GM19351 (cell line): ENCODE measurements at regions not wholly inside any gene's neighbourhood (a gene's known extent, or its start where the extent isn't known, plus 50 kb on each side); places are given as distances from the start of the nearest gene placed in this dataset.
"Not testable (repeated sequence)": the region's sequence is repeated elsewhere in the genome, so short reads cannot be mapped to it uniquely, and the experiment has no call there.

Source experiments
- ATAC-seq: cut with Tn5 transposase; IDR thresholded peaks from one replicate; pipeline ENCODE4 v1.9.1; 2021; ENCODE audit warnings: mild to moderate bottlenecking, moderate library complexity; ENCODE audit not compliant: unreplicated experiment

DNA sequence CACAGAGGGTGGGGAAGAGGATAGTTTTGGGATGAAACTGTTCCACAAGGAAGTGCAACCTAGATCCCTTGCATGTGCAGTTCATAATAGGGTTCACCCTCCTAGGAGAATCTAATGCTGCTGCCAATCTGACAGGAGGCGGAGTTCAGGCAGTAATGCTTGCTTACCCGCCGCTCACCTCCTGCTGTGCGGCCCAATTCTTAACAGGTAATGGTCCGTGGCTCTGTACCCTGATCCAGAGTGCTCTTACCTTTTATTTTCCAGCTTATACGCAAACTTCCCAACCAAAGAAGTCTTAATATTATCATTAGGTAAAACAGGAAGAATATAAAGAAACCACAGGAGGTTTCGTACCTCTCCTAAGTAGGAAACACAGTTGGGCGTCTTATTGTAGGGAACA lies 82.7 kb upstream of the CD302 start:
- ATAC-seq = no peak

DNA sequence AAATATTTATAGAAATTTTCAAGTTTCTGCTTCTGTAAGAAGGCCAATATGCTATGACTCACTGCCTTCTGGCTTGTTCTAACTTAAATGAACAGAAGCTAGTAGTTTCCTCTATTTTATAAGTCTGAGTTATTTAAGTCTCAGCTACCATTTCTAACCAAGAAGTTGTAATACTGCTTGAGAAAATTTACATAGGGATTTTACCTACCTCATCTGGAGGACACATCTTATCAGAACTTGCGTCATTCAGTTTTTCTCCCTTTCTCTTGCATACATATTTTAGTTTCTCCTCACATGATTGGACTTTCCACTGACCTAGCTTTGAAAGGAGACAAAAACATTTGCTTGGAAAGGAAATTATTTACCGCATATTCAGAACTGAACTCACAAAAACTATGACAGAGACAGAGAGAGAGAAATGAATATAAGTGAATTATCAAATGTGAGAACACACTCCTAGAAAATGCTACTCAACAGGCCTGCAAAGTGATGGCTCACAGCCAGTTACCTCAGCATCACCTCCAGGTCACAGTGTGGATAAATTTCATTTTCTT lies 81.1 kb upstream of the CD302 start:
- ATAC-seq = peak; percentile 85

DNA sequence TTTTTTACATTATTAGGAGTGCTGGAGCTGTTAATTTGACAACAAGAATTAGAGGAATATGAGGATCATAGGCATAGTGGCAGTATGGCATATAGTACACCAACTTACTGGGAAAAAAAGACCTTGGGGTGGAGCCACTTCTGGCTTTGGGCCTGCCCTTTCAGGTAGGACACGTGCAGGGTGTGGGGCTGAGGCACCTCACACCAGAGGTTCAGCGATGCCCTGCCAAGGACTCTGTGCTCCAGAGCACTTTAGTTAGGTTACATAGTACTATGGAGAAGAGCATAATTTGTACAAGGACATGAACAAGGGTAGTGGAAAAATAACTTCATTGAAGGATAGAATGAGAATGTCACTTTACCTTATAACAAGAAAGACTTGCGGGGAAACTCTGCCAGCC lies 77.1 kb upstream of the CD302 start:
- ATAC-seq = no peak

DNA sequence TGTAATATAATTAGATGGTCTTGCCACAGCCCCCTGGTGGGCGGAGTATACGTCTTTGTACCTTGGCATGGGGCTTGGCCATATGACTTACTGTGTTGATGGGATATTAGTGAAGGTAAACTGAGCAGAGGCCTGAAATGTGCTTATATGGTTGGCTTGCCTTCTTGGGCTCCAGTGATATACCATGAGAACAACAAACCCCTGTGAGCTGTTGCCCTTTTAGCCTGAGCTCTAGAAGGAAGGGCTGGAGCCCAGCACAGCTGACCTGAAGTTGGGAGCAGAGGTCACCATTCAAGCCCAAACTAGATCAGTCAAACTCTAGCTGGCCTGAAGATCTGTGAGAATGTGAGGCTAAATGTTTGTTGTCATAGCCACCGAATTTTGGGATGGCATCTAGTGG lies 75.2 kb upstream of the CD302 start:
- ATAC-seq = no peak

DNA sequence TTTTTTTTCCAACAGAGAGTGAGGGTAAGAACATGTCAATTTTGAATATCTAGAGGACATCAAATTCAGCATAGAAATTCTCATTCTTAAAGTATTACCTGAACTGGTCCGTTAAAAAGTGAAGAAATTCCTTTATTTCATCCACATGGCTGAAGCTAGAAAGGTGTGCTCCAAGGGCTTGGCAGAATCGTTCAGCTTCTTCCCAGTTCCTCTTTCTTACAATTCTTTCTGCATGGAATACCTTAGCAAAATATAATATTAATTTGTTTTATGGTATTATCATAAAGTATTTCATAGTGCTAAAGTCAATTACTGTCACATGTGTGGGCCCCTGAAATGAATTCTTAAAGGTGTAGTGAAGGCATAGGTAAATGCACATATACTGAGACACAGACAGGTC lies 74.3 kb upstream of the CD302 start:
- no peak for ATAC-seq

DNA sequence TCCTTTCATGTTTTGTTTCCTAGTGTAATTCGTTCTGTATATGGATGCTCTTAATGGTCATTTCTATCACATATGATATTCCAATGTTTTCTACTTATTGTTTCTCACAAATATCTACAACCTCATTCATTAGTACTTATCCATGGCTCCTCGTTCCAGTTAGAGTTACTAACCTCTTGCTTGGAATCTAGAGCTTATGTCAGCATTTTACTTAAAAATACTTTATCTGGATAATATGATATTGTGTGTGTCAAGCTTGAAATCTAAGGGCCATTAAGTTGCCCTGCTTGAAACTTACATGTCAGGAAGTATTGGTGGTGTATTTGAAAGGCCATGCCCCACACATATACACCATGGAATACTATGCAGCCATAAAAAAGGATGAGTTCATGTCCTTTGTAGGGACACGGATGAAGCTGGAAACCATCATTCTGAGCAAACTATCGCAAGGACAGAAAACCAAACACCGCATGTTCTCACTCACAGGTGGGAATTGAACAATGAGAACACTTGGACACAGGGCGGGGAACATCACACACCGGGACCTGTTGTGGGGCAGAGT lies 70.7 kb upstream of the CD302 start:
- not testable (repeated sequence) for ATAC-seq

DNA sequence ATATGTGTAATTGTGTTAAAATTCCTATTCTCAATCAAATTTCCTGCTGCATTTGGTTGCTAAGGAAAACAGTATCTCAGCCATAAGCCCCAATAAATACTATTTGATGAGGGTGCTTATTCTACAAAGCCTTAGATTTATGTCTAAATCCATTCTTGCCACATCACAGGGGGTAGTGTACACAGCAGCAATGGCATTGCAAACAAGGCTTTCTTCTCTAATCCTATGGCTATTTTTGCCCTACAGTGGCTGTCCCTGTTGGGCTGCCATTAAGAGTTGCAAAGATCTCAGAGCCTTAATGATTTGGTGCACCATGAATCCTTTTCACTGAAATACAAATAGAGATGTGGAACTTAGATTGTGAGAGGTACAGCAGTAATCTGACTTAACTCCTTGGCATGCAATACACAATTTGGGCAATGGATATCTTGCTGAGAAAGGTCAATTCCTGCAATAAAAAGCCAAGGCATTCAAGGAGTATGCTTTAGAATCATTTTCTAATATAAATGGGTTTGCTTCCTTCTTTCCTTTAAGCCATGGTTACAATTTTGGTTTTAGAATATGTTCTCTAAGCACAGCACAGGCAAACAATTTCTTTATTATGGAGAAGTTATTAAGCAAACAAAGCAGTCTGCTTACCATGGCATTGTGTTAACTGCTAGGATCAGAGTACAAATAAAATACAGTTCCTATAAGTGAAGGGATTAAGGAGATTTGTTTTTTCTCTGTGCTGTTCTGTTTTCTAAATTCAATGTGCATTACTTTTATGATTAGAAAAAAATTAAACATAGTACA lies 69.8 kb upstream of the CD302 start:
- no peak for ATAC-seq

DNA sequence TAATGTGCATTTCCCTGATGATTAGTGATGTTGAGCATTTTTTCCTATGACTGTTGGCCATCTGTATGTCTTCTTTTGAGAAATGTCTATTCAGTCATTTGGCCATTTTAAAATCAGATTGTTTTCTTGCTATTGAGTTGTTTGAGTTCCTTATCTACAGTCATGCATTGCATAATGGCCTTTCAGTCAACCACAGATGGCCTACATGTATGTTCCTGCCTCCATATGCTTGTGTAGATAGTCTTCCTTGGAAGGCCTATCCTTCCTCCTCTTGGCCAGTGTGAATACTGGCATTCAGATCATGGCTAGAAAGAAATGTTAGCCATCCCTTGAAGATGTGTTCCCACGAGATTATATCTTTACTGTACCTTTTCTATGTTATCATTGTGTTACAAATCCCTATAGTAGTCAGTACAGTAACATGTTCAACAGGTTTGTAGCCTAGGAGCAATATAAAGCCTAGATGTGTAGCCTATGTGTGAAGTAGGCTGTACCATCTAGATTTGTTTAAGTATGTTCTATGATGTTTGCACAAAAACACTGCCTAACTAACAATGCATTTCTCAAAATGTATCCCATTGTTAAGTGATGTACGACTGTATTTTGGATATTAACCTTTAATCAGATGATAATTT lies 65.6 kb upstream of the CD302 start:
- no peak for ATAC-seq

DNA sequence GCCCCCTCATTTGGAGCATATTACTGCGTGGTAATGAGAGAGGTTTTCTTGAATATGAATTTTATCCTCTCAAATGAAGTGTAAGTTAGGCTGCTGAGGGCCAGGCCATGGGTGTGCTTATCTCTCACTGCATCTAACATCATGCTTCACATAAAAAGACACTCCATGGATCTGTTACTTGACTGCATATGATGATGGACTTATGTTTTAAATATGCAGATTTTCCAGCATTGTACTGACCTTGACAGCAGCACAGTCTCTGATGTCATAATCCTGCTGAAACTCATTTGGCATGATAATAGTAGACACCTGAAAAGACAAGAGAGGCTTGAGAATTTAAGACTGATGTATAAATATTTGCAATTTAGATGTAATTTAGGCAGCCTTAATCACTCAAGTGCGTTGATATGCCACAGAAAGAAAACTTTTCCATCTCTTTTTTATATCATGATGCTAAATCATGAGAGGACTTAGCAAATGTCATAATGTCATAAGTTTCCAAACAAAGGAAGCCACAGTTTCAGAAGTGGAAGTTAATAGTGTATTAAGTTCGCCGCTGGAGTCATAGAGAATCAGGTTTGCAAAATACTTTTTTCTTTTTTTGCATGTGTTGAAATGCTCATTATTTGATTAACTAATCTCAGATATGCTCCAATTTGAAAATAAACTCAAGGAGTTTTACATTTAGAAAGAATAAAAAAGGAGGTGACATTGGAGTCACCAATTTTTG lies 62.7 kb upstream of the CD302 start:
- no peak for ATAC-seq

DNA sequence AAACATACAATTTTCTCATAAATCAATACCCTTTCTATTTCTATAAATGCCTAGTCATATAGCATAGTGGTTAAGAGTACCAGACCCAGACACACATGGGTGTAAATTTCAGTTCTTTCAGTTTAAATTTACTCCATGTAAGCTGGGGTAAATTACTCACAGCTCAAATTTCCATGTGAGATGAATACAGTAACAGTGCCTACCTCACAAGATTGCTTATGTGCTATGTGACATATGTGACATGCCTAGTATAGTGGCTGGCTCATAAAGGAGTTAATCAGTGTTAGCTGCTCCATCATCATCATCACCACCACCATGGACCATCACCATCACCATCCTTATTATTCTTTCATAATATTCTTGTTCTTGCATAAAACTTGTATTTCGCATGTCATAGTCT lies 61.6 kb upstream of the CD302 start:
- no peak for ATAC-seq

DNA sequence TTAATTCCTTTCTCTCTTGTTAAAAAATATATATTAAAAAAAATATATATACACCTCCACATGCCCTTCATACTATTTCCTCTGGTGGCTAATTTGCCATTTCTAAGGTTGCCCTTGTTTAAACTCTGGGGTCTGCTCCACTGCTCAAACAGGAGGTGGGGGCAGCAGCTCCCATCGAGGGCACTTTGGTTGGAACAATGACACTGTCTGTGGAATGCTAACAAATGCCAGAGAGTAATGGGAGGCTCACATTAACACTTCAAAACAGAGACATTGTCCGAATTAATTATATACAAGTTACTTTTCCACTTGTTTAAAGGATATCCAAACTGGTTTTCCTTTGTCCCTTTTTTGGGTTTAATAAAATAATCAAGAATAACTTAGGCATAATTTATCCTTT lies 58.8 kb upstream of the CD302 start:
- no peak for ATAC-seq

DNA sequence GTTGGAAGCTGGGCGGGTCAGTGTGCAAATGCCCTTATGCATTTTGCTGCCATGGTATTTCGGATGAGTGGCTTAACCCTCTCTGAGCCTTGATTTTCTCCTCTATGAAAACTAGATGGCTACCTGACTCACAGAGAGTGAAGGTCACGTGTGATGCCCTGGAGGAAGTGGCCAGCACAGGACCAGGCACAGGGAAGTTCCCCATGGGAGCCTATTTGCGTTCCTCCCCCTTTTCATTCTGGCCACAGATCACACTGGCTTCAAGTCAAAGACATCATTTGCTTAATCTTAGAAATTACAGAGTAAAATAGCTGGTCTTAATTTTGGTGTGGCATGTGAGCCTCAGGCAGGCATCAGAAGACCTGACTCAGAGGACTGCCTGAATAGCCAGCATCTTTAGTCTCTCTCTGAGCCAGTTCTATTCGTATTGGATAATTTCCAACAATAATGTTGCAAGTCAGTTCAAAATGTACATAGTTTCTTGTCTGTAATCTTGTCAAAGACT lies 57.6 kb upstream of the CD302 start:
- ATAC-seq = no peak

DNA sequence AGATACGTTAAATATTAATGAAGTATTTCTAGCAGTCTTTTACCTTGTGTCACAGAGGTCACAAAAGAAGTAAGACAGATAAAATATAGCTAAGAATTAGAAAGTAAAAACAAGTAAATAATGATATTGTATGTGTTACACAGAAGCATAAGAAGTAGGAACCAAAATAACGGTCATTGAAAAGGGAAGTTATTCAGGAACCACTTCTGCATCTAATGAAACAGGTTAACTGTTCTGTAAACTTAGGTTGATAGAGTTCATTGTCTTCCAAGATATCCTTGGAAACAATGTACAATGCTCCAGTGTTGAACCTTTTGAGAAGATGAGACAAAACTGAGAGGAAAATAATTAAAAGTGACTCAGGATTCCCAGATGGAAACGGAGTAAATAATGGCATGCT lies 57.1 kb upstream of the CD302 start:
- no peak for ATAC-seq

DNA sequence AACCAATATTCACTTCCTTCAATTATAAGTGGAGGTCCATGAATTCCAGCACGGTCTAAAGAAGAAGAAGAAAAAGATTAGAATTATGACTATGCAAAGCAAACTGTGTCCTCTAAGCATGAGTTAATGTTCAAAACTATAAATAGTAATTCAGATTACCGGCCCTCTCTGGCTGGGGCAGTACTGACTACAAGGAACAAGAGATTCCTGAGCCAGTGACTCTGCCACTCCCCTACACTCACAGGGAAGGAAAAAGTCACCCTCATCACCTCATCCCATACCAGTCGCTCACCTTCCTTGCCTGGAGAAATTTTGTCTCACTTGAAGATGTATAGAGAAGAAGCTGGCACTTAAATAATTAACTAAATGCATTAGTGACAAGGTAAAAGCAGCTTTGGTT lies 56.5 kb upstream of the CD302 start:
- ATAC-seq = no peak

DNA sequence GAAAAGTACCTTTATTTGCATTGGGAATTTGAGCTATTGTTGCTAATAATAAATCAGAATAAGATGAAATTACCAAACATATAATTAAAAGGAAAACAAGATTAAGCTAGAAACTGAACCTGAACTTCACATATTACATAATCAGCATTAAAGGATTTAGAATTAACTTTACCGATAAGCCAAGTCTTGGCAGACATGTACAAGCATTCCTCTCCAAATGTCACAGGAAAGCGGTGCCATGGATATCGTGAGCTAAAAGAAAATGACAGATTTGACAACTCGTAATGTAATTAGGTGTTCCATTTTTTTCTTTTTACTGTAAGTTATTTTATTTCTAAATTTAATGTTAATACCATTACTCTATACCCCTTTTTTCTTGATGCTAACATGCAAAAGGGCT lies 55.1 kb upstream of the CD302 start:
- ATAC-seq = no peak

DNA sequence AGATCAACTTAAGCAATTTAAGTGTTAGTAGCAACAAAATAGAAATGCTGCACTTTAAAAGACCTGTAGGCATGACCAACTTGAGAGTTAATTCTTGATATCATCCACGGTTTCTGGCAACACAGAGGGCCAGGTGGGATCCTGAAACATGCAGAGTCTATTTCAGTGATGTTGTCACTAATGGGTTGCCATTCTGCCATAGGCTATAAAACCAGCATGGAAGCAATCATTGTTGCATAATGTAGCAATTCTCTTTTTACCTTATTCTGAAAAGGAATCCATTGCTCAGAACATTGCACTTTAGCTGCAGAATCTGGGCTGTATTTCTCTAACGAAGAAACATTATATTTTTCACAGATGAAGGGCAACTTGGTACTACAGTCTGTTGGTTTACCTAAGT lies 53.9 kb upstream of the CD302 start:
- no peak for ATAC-seq

DNA sequence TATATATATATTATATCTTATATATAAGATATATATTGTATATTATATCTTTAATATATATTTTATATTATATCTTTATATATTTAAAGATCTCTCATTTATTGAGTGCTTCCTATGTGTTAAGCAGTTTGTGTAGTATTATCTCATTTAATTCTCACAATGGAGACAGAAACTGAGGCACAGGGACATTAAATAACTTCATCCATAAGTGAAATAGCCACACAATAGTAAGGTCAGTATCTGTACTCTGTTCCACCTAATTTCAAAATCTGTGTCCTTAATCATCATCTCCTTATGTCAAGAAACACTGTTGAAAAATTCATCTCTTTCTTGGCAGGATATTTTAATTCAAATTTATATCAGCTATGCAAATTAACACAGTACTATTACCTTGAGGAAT lies 52.8 kb upstream of the CD302 start:
- no peak for ATAC-seq

DNA sequence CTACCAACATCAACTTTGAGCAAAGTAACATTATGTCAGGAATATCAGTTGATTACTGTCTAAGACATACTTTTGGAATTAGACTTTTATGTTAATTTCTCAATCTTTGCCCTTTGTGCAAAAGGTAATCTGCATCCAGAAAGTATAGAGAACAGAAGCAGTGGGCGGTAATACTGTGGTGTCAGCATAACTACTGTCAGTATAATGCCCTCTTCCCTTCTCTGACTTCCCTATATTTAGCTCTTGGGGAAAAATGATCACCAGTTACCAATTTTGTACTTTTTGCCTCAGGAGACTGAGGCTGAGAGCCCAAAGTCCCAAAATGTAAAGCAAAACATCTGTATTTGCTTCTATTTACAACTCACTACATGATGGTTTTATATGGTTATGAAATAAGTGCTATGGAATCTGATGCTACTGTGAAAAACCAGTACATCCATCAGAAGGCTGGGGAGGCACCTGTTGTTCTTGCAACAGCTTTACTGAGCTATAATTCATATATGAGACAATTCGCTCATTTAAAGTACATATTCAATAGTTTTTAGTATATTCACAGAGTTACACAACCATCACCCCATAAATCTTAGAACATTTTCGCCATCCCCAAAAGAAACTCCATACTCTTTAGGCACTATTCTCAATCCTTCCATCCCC lies 51.3 kb upstream of the CD302 start:
- ATAC-seq = no peak
